ENCODE measurements at regions not wholly inside any gene's neighbourhood (a gene's known extent, or its start where the extent isn't known, plus 50 kb on each side); places are given as distances from the start of the nearest gene placed in this dataset.
"Not testable (repeated sequence)": the region's sequence is repeated elsewhere in the genome, so short reads cannot be mapped to it uniquely, and the experiment has no call there.

DNA sequence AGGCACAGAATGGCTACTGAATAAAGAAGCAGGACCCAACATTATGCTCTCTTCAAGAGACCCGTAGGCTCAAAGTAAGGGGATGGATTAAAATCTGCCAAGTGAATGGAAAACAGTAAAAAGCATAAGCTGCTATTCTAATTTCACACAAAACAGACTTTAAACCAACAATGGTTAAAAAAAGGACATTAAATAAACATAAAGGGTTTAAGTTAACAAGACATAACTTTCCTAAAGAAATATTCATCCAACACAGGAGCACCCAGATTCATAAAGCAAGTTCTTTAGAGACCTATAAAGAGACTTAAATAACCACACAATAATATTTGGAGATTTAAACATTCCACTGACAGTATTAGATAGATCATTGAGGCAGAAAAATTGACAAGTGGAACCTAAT is 624.5 kb downstream of the RFPL4B start:
- H3K9me2 ChIP-seq (replicated peaks; ENCODE audit: insufficient read depth, low read length): no peaks in the 10 kb centered on the region
- H3K4me3 ChIP-seq (ENCODE audit: low read length): no peak overlapping the region

DNA sequence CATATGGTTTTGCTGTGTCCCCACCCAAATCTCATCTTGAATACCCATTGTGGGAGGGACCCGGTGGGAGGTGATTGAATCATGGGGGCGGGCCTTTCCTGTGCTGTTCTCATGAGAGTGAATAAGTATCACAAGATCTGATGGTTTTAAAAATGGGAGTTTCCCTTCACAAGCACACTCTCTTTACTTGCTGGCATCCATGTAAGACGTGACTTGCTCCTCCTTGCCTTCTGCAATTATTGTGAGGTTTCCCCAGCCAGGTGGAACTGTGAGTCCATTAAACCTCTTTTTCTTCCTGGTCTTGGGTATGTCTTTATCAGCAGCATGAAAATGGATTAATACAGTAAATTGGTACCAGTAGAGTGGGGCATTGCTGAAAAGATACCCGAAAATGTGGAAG is 627.8 kb downstream of the RFPL4B start:
- H2AFZ ChIP-seq (ENCODE audit: low read length); H3F3A ChIP-seq (ENCODE audit: insufficient read depth, low read length); H3K79me2 ChIP-seq (ENCODE audit: low read length); H3K27me3 ChIP-seq (replicated peaks; ENCODE audit: insufficient read depth, low read length); H3K9ac ChIP-seq (ENCODE audit: low read length); H3K4me3 ChIP-seq (ENCODE audit: low read length); H3K36me3 ChIP-seq (replicated peaks; ENCODE audit: insufficient read depth, low read length); H3K27ac ChIP-seq (ENCODE audit: low read length); DNase-seq; H3K4me2 ChIP-seq (ENCODE audit: low read depth, low read length); H4K20me1 ChIP-seq (ENCODE audit: insufficient read depth, low read length); H3K9me3 ChIP-seq (replicated peaks; ENCODE audit: insufficient read depth, low read length); H3K9me2 ChIP-seq (replicated peaks; ENCODE audit: insufficient read depth, low read length); H3K4me1 ChIP-seq (ENCODE audit: low read length): not testable (repeated sequence)

More for the DNA sequence above, 624.5 kb downstream of the RFPL4B start:
- TF ChIP-seq, protein P1, sequence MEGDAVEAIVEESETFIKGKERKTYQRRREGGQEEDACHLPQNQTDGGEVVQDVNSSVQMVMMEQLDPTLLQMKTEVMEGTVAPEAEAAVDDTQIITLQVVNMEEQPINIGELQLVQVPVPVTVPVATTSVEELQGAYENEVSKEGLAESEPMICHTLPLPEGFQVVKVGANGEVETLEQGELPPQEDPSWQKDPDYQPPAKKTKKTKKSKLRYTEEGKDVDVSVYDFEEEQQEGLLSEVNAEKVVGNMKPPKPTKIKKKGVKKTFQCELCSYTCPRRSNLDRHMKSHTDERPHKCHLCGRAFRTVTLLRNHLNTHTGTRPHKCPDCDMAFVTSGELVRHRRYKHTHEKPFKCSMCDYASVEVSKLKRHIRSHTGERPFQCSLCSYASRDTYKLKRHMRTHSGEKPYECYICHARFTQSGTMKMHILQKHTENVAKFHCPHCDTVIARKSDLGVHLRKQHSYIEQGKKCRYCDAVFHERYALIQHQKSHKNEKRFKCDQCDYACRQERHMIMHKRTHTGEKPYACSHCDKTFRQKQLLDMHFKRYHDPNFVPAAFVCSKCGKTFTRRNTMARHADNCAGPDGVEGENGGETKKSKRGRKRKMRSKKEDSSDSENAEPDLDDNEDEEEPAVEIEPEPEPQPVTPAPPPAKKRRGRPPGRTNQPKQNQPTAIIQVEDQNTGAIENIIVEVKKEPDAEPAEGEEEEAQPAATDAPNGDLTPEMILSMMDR (IDR thresholded peaks at IDR 0.05; ENCODE audit: low read length): no peak
- no peak for TF ChIP-seq EZH2 (optimal IDR thresholded peaks at IDR 0.05; ENCODE audit: low read depth, low read length)
- TF ChIP-seq EZH2phosphoT487 (IDR thresholded peaks at IDR 0.05; ENCODE audit: low read length): no peak
- DNase-seq: no peak
- Histone ChIP-seq H3K9ac (ENCODE audit: low read length) (no peak overlapping the region), H3K27ac (ENCODE audit: low read length) (no peak overlapping the region), H3K4me2 (ENCODE audit: low read depth, low read length) (no peak overlapping the region), H3K4me1 (ENCODE audit: low read length) (no peaks in the 10 kb centered on the region), H3K27me3 (replicated peaks; ENCODE audit: insufficient read depth, low read length) (no peaks in the 10 kb centered on the region), H3K36me3 (replicated peaks; ENCODE audit: insufficient read depth, low read length) (no peaks in the 10 kb centered on the region), H2AFZ (ENCODE audit: low read length) (no peak overlapping the region), H3K79me2 (ENCODE audit: low read length) (no peaks in the 10 kb centered on the region), H3K9me3 (replicated peaks; ENCODE audit: insufficient read depth, low read length) (no peaks in the 10 kb centered on the region), H3F3A (ENCODE audit: insufficient read depth, low read length) (no peaks in the 10 kb centered on the region), H4K20me1 (ENCODE audit: insufficient read depth, low read length) (no peaks in the 10 kb centered on the region)

DNA sequence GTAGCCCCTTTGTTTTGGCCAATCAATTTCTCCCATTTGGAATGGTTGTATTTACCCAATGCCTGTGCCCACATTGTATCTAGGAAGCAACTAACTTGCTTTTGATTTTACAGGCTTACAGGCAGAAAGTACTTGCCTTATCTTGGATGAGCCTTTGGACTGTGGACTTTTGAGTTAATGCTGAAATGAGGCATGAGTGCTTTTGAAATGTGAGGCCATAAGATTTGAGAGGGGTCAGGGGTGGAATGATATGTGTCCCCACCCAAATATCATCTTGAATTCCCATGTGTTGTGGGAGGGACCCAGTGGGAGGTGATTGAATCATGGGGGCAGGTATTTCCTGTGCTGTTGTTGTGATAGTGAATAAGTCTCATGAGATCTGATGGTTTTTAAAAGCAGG is 629.4 kb downstream of the RFPL4B start:
- H3K79me2 ChIP-seq (ENCODE audit: low read length); H3K4me3 ChIP-seq (ENCODE audit: low read length); H3K4me1 ChIP-seq (ENCODE audit: low read length); H4K20me1 ChIP-seq (ENCODE audit: insufficient read depth, low read length); H3K36me3 ChIP-seq (replicated peaks; ENCODE audit: insufficient read depth, low read length); H3F3A ChIP-seq (ENCODE audit: insufficient read depth, low read length); H3K4me2 ChIP-seq (ENCODE audit: low read depth, low read length); H3K27ac ChIP-seq (ENCODE audit: low read length); H2AFZ ChIP-seq (ENCODE audit: low read length); H3K9ac ChIP-seq (ENCODE audit: low read length); DNase-seq; H3K9me3 ChIP-seq (replicated peaks; ENCODE audit: insufficient read depth, low read length); H3K27me3 ChIP-seq (replicated peaks; ENCODE audit: insufficient read depth, low read length); H3K9me2 ChIP-seq (replicated peaks; ENCODE audit: insufficient read depth, low read length): not testable (repeated sequence)

DNA sequence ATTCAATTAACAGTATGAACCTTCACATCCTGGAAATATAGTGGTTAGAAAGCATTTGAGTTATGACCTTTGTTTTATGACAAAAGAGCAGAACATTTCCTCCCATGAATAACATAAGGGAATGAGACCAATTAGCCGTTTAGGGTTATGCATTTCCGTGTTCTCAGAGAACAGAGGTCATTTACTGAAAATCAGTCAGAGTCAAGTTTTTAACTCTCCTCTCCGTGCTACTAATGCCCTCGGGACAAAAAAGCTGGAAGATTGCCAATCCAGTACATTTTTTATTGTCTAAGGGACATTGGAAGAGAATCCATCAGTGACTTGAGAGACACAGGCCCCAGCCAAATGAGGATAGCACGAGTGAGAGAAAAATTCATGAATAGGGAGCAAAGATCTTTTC is 632.7 kb downstream of the RFPL4B start:
- TF ChIP-seq EZH2phosphoT487 (IDR thresholded peaks at IDR 0.05; ENCODE audit: low read length) (no peak), EZH2 (optimal IDR thresholded peaks at IDR 0.05; ENCODE audit: low read depth, low read length) (no peak)
- TF ChIP-seq, protein P1 (IDR thresholded peaks at IDR 0.05; ENCODE audit: low read length): no peak
- no peaks in the 10 kb centered on the region for H3K27me3 ChIP-seq (replicated peaks; ENCODE audit: insufficient read depth, low read length)
- no peaks in the 10 kb centered on the region for H3K36me3 ChIP-seq (replicated peaks; ENCODE audit: insufficient read depth, low read length)
- no peak for DNase-seq
- H3K9me2 ChIP-seq (replicated peaks; ENCODE audit: insufficient read depth, low read length): no peaks in the 10 kb centered on the region
- no peak overlapping the region for H3K4me3 ChIP-seq (ENCODE audit: low read length)
- H3F3A ChIP-seq (ENCODE audit: insufficient read depth, low read length): no peaks in the 10 kb centered on the region
- H3K4me1 ChIP-seq (ENCODE audit: low read length): no peaks in the 10 kb centered on the region
- H3K9me3 ChIP-seq (replicated peaks; ENCODE audit: insufficient read depth, low read length): no peaks in the 10 kb centered on the region
- H3K27ac ChIP-seq (ENCODE audit: low read length): no peak overlapping the region
- H3K79me2 ChIP-seq (ENCODE audit: low read length): no peaks in the 10 kb centered on the region
- H4K20me1 ChIP-seq (ENCODE audit: insufficient read depth, low read length): no peaks in the 10 kb centered on the region
- no peak overlapping the region for H3K9ac ChIP-seq (ENCODE audit: low read length)
- H2AFZ ChIP-seq (ENCODE audit: low read length): no peak overlapping the region
- H3K4me2 ChIP-seq (ENCODE audit: low read depth, low read length): no peak overlapping the region

Data from MM.1S (cell line).